ENCODE measurements at regions not wholly inside any gene's neighbourhood (a gene's known extent, or its start where the extent isn't known, plus 50 kb on each side); places are given as distances from the start of the nearest gene placed in this dataset.

GRCh38 chr1:30051777-30052176 is 671.6 kb downstream of the MATN1 start:
- Histone ChIP-seq H3K27ac (ENCODE audit: low read length) (no peak overlapping the region), H3K4me3 (ENCODE audit: low read length) (no peak overlapping the region), H3K36me3 (ENCODE audit: insufficient read depth, low read depth, low read length) (no peaks in the 10 kb centered on the region), H3K9ac (ENCODE audit: low read depth, low read length) (no peak overlapping the region), H3K4me1 (ENCODE audit: insufficient read depth, low read length) (peaks cover 10% of the 10 kb centered on the region; the same call in 1 of the 2 replicates), H3K27me3 (ENCODE audit: insufficient read depth, low read length) (no peaks in the 10 kb centered on the region), H3K9me3 (ENCODE audit: insufficient read depth, low read depth, low read length) (no peaks in the 10 kb centered on the region)

GRCh38 chr1:30049748-30050296 is 673.6 kb downstream of the MATN1 start:
- no peaks in the 10 kb centered on the region for H3K36me3 ChIP-seq (ENCODE audit: insufficient read depth, low read depth, low read length)
- H3K27me3 ChIP-seq (ENCODE audit: insufficient read depth, low read length), result no peaks in the 10 kb centered on the region
- H3K9ac ChIP-seq (ENCODE audit: low read depth, low read length), result no peak overlapping the region
- H3K4me1 ChIP-seq (ENCODE audit: insufficient read depth, low read length), result peaks cover 10% of the 10 kb centered on the region; the same call in 1 of the 2 replicates
- no peaks in the 10 kb centered on the region for H3K9me3 ChIP-seq (ENCODE audit: insufficient read depth, low read depth, low read length)
- H3K27ac ChIP-seq (ENCODE audit: low read length), result no peak overlapping the region
- no peak overlapping the region for H3K4me3 ChIP-seq (ENCODE audit: low read length)

- Histone ChIP-seq H3K4me3 (ENCODE audit: low read length) (no peak overlapping the region), H3K9ac (ENCODE audit: low read depth, low read length) (no peak overlapping the region), H3K4me1 (ENCODE audit: insufficient read depth, low read length) (peaks cover 2% of the 10 kb centered on the region; the same call in 1 of the 2 replicates), H3K36me3 (ENCODE audit: insufficient read depth, low read depth, low read length) (no peaks in the 10 kb centered on the region), H3K9me3 (ENCODE audit: insufficient read depth, low read depth, low read length) (no peaks in the 10 kb centered on the region), H3K27ac (ENCODE audit: low read length) (no peak overlapping the region), H3K27me3 (ENCODE audit: insufficient read depth, low read length) (no peaks in the 10 kb centered on the region)
Observed at GRCh38 chr1:30048905-30049304, 674.5 kb downstream of the MATN1 start.

DNA sequence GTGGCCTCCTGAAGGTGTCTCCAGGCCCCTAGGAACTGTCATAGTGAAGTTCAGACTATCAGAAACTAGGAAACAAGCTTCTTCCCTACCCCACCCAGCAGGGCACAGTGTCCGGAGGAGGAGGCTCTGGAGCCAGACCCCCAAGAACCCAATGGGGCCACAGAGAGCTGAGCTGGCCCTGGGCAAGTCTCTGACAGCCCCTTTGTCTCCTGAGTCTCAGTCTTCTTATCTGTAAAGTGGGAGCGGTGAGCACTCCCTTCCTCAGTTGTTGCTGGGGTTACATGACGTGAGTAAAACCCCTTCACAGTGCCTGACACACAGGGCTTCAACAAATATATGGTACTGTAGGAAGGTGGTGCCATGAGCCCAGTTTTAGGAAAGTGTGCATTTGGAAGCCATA is 675.8 kb downstream of the MATN1 start:
- no peaks in the 10 kb centered on the region for H3K36me3 ChIP-seq (ENCODE audit: insufficient read depth, low read depth, low read length)
- no peak overlapping the region for H3K4me3 ChIP-seq (ENCODE audit: low read length)
- no peaks in the 10 kb centered on the region for H3K4me1 ChIP-seq (ENCODE audit: insufficient read depth, low read length)
- no peak overlapping the region for H3K9ac ChIP-seq (ENCODE audit: low read depth, low read length)
- no peaks in the 10 kb centered on the region for H3K9me3 ChIP-seq (ENCODE audit: insufficient read depth, low read depth, low read length)
- H3K27me3 ChIP-seq (ENCODE audit: insufficient read depth, low read length), result no peaks in the 10 kb centered on the region
- no peak overlapping the region for H3K27ac ChIP-seq (ENCODE audit: low read length)

DNA sequence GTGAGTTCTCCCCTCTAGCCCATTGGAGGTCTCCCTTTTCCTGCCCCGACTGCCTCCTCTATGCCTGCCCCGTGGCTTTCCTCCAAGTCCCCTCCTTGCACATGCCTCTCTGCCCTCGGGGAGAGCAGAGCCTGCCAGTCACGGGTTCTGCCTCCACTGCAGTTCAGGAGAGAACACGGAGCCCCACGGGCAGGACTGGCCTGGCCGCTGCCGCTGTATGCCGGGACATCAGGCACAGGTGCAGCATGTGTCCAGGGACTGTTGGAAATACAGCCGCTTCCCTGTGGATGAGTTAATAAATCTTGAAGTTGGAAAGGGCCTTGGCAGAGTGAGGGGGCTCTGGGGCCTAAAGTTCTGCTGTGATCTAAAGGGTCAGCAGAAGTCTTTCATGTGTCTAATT is 676.6 kb downstream of the MATN1 start:
- Histone ChIP-seq H3K4me3 (ENCODE audit: low read length) (no peak overlapping the region), H3K27ac (ENCODE audit: low read length) (no peak overlapping the region), H3K9me3 (ENCODE audit: insufficient read depth, low read depth, low read length) (no peaks in the 10 kb centered on the region), H3K9ac (ENCODE audit: low read depth, low read length) (no peak overlapping the region), H3K27me3 (ENCODE audit: insufficient read depth, low read length) (no peaks in the 10 kb centered on the region), H3K36me3 (ENCODE audit: insufficient read depth, low read depth, low read length) (no peaks in the 10 kb centered on the region), H3K4me1 (ENCODE audit: insufficient read depth, low read length) (no peaks in the 10 kb centered on the region)

- Histone ChIP-seq H3K27ac (ENCODE audit: low read length) (no peak overlapping the region), H3K27me3 (ENCODE audit: insufficient read depth, low read length) (no peaks in the 10 kb centered on the region), H3K9me3 (ENCODE audit: insufficient read depth, low read depth, low read length) (no peaks in the 10 kb centered on the region), H3K36me3 (ENCODE audit: insufficient read depth, low read depth, low read length) (no peaks in the 10 kb centered on the region), H3K4me3 (ENCODE audit: low read length) (no peak overlapping the region), H3K4me1 (ENCODE audit: insufficient read depth, low read length) (no peaks in the 10 kb centered on the region), H3K9ac (ENCODE audit: low read depth, low read length) (no peak overlapping the region)
Observed at GRCh38 chr1:30045304-30046090, 677.9 kb downstream of the MATN1 start.

- no peaks in the 10 kb centered on the region for H3K27me3 ChIP-seq (ENCODE audit: insufficient read depth, low read length)
- H3K9me3 ChIP-seq (ENCODE audit: insufficient read depth, low read depth, low read length), result no peaks in the 10 kb centered on the region
- H3K9ac ChIP-seq (ENCODE audit: low read depth, low read length), result no peak overlapping the region
- H3K27ac ChIP-seq (ENCODE audit: low read length), result no peak overlapping the region
- no peak overlapping the region for H3K4me3 ChIP-seq (ENCODE audit: low read length)
- no peaks in the 10 kb centered on the region for H3K36me3 ChIP-seq (ENCODE audit: insufficient read depth, low read depth, low read length)
- no peaks in the 10 kb centered on the region for H3K4me1 ChIP-seq (ENCODE audit: insufficient read depth, low read length)
Observed at GRCh38 chr1:30044656-30045144, 678.7 kb downstream of the MATN1 start.

DNA sequence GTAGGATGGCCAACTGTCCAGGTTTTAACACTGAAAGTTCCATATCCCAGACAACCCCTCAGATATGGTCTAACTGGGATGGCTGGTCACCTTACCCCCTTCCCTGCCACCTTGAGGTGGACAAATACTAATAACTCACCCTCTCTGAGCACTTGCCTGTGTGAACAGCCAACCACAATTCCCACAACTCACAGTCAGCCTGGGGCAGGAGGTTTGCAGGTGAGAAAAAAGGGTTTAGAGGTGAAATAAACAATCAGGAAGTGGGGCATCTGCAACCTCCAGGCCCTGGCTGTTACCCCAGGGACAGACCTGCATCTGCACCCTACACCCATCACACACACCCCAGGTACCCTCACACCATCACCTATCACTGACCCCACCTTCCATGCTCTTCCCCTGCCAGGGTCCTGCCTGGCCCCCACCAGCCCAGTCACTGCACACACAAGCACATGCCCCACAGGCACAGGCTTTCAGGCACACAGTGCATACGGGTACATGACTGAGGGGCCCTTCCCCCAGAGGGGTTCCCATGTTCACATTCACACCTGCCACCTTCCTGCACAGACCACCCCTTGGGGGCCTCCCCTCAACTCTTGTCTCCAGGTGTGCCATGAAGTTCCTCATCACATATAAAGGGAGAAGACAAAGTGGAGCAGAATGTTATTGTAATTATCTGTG is 679.5 kb downstream of the MATN1 start:
- no peak overlapping the region for H3K4me3 ChIP-seq (ENCODE audit: low read length)
- H3K9me3 ChIP-seq (ENCODE audit: insufficient read depth, low read depth, low read length), result no peaks in the 10 kb centered on the region
- H3K9ac ChIP-seq (ENCODE audit: low read depth, low read length), result no peak overlapping the region
- no peaks in the 10 kb centered on the region for H3K27me3 ChIP-seq (ENCODE audit: insufficient read depth, low read length)
- H3K4me1 ChIP-seq (ENCODE audit: insufficient read depth, low read length), result no peaks in the 10 kb centered on the region
- H3K27ac ChIP-seq (ENCODE audit: low read length), result no peak overlapping the region
- H3K36me3 ChIP-seq (ENCODE audit: insufficient read depth, low read depth, low read length), result no peaks in the 10 kb centered on the region

GRCh38 chr1:30043256-30043655 is 680.1 kb downstream of the MATN1 start:
- H3K9me3 ChIP-seq (ENCODE audit: insufficient read depth, low read depth, low read length), result no peaks in the 10 kb centered on the region

DNA sequence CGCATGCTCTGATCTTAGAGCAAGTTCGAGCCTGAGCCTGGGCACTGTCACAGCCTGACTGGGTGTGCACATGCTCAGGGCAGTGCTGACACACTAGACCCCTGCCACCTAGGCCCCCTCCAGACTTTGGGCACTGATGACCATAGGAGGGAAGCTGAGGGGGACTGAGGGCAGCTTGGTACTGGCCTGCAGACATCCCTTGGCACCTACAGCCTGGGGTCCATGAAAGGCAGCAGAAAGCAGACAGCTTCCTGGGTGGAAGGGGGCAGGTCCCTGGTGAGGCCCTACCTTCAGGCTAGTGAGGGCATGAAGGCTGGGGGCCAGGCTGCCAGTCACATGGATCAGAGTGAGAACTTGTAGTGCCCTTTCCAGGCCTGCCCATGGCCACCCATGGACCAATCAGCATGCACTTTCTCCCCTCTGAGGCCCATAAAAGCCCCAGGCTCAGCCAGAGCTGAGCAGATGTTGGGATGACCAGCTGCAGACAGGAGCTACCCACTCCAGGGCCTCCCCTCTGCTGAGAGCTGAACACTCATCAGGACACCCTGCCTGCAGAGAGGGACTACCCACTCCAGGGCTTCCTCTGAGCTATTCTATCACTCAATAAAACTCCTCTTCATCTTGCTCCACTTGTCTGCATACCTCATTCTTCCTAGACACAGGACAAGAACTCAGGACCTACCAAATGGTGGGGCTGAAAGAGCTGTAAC is 680.8 kb downstream of the MATN1 start:
- H3K4me3 ChIP-seq (ENCODE audit: low read length), result no peak overlapping the region
- no peaks in the 10 kb centered on the region for H3K27me3 ChIP-seq (ENCODE audit: insufficient read depth, low read length)
- H3K4me1 ChIP-seq (ENCODE audit: insufficient read depth, low read length), result no peaks in the 10 kb centered on the region
- no peaks in the 10 kb centered on the region for H3K9me3 ChIP-seq (ENCODE audit: insufficient read depth, low read depth, low read length)
- H3K27ac ChIP-seq (ENCODE audit: low read length), result no peak overlapping the region
- no peak overlapping the region for H3K9ac ChIP-seq (ENCODE audit: low read depth, low read length)
- no peaks in the 10 kb centered on the region for H3K36me3 ChIP-seq (ENCODE audit: insufficient read depth, low read depth, low read length)

More at GRCh38 chr1:30043256-30043655, 680.1 kb downstream of the MATN1 start:
- H3K27ac ChIP-seq (ENCODE audit: low read length), result no peak overlapping the region
- H3K27me3 ChIP-seq (ENCODE audit: insufficient read depth, low read length), result no peaks in the 10 kb centered on the region
- no peaks in the 10 kb centered on the region for H3K4me1 ChIP-seq (ENCODE audit: insufficient read depth, low read length)
- no peak overlapping the region for H3K4me3 ChIP-seq (ENCODE audit: low read length)
- no peak overlapping the region for H3K9ac ChIP-seq (ENCODE audit: low read depth, low read length)
- no peaks in the 10 kb centered on the region for H3K36me3 ChIP-seq (ENCODE audit: insufficient read depth, low read depth, low read length)

GRCh38 chr1:30041741-30042437 is 681.5 kb downstream of the MATN1 start:
- Histone ChIP-seq H3K9ac (ENCODE audit: low read depth, low read length) (no peak overlapping the region), H3K36me3 (ENCODE audit: insufficient read depth, low read depth, low read length) (no peaks in the 10 kb centered on the region), H3K9me3 (ENCODE audit: insufficient read depth, low read depth, low read length) (no peaks in the 10 kb centered on the region), H3K4me3 (ENCODE audit: low read length) (no peak overlapping the region), H3K4me1 (ENCODE audit: insufficient read depth, low read length) (no peaks in the 10 kb centered on the region), H3K27ac (ENCODE audit: low read length) (no peak overlapping the region), H3K27me3 (ENCODE audit: insufficient read depth, low read length) (no peaks in the 10 kb centered on the region)
